Spinal cord (tissue), 9 donors: ENCODE measurements at regions not wholly inside any gene's neighbourhood (a gene's known extent, or its start where the extent isn't known, plus 50 kb on each side); places are given as distances from the start of the nearest gene placed in this dataset.

Experiments
- DNase-seq, 6 donors: peaks; one replicate each; pipeline versions ENCODE4 v3.0.0 to v3.0.0-alpha.2; 2013 to 2015; ENCODE audit warnings: low spot score in 6 of 6, low read depth in 4 of 6
- H3K27ac ChIP-seq: one replicate; pipeline ENCODE4 v1.5.1; 2013; ENCODE audit warnings: low read depth, low read length, control low read depth
- H3K27me3 ChIP-seq: one replicate; pipeline ENCODE4 v1.6.1; 2013; ENCODE audit warnings: low read length; ENCODE audit not compliant: control insufficient read depth, insufficient read depth
- H3K36me3 ChIP-seq: one replicate; pipeline ENCODE4 v1.6.1; 2013; ENCODE audit warnings: low read length; ENCODE audit not compliant: control insufficient read depth, insufficient read depth
- H3K4me1 ChIP-seq: one replicate; pipeline ENCODE4 v1.6.1; 2013; ENCODE audit warnings: low read length; ENCODE audit not compliant: control insufficient read depth, insufficient read depth
- H3K4me3 ChIP-seq: one replicate; pipeline ENCODE4 v1.5.1; 2013; ENCODE audit warnings: low read depth, low read length, control low read depth
- H3K9me3 ChIP-seq: one replicate; pipeline ENCODE4 v1.6.1; 2013; ENCODE audit warnings: low read length; ENCODE audit not compliant: control insufficient read depth, insufficient read depth
- WGBS: methylation state at CpG from one replicate; pipeline ENCODE4 v1.1.5; 2013; ENCODE audit warnings: missing lambda C conversion rate; ENCODE audit not compliant: insufficient coverage; 5-methylcytosine and 5-hydroxymethylcytosine counted together
- donor health status: healthy.

DNA sequence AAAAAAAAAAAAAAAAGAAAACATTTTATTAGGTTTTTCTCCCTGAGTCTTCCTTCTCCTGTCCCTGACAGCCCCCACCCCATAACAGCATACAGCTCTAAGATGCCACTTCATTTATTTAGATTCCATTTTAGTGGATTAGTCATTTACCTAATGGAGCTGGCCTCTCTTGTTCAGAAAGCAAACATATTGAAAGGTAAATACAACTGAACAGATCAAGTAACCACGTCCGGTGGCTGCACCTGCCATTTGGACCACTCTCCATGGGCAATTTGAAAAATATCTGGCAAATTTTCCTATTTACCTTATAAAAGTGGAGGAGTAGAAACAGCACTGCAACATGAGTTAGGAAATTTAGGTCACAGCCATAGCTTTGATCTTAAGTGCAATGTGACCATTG, 254.6 kb downstream of the C12orf42 start:
- H3K36me3 ChIP-seq, result no peaks in the 10 kb centered on the region
- no peaks in the 10 kb centered on the region for H3K27me3 ChIP-seq
- WGBS, result no CpG with 5 or more reads among the region's 2 CpGs
- no peak overlapping the region for H3K27ac ChIP-seq
- H3K9me3 ChIP-seq, result no peaks in the 10 kb centered on the region
- DNase-seq, result no peak
- no peaks in the 10 kb centered on the region for H3K4me1 ChIP-seq
- H3K4me3 ChIP-seq, result no peak overlapping the region

- Histone ChIP-seq H3K27ac (no peak overlapping the region), H3K9me3 (no peaks in the 10 kb centered on the region), H3K27me3 (no peaks in the 10 kb centered on the region), H3K36me3 (no peaks in the 10 kb centered on the region), H3K4me3 (no peak overlapping the region), H3K4me1 (no peaks in the 10 kb centered on the region)
- DNase-seq, result no peak
Observed at GRCh38 chr12:103244596-103244995, 251.2 kb downstream of the C12orf42 start.

GRCh38 chr12:103247531-103247930, 248.2 kb downstream of the C12orf42 start:
- no peaks in the 10 kb centered on the region for H3K9me3 ChIP-seq
- H3K27ac ChIP-seq, result no peak overlapping the region
- no peak for DNase-seq
- H3K4me3 ChIP-seq, result no peak overlapping the region
- H3K36me3 ChIP-seq, result no peaks in the 10 kb centered on the region
- H3K27me3 ChIP-seq, result no peaks in the 10 kb centered on the region
- H3K4me1 ChIP-seq, result no peaks in the 10 kb centered on the region

GRCh38 chr12:103249607-103250006, 246.2 kb downstream of the C12orf42 start:
- no peaks in the 10 kb centered on the region for H3K9me3 ChIP-seq
- no peaks in the 10 kb centered on the region for H3K27me3 ChIP-seq
- H3K4me3 ChIP-seq, result no peak overlapping the region
- H3K27ac ChIP-seq, result no peak overlapping the region
- WGBS, result 83% methylated on average over 2 of the region's 3 CpGs
- no peak for DNase-seq
- H3K4me1 ChIP-seq, result no peaks in the 10 kb centered on the region
- no peaks in the 10 kb centered on the region for H3K36me3 ChIP-seq

DNA sequence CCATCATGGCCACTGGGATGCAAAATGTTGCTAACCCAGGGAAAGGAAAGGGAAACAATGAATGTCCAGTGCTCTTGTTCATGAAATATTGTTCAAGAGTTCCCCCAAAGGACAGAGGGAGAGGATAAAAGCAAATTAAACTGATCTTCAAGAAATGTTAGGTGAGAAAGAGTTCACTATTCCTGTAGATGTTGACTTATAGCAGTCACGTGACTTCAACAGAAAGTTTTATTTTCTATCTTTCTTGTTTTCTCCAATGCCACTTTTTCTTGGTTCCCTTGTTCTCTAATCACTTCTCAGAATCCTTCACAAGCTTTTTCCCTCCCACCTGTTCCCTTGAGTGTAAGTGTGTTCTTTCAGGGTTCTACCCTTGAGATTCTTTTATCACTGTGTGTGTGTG, 245.3 kb downstream of the C12orf42 start:
- DNase-seq, result no peak
- Histone ChIP-seq H3K27me3 (no peaks in the 10 kb centered on the region), H3K4me3 (no peak overlapping the region), H3K36me3 (no peaks in the 10 kb centered on the region), H3K9me3 (no peaks in the 10 kb centered on the region), H3K27ac (no peak overlapping the region), H3K4me1 (no peaks in the 10 kb centered on the region)
- no CpG with 5 or more reads among the region's 1 CpG for WGBS
